AG09309 (cell line): ENCODE measurements at regions not wholly inside any gene's neighbourhood (a gene's known extent, or its start where the extent isn't known, plus 50 kb on each side); places are given as distances from the start of the nearest gene placed in this dataset.
"Not testable (repeated sequence)": the region's sequence is repeated elsewhere in the genome, so short reads cannot be mapped to it uniquely, and the experiment has no call there.

Experiments
- DNase-seq: peaks from one replicate; pipeline ENCODE4 v3.0.0-alpha.2; 2010; ENCODE audit warnings: low read depth
- H3K4me3 ChIP-seq: 2 replicates; pipeline ENCODE4 v1.5.1; 2011; ENCODE audit warnings: mild to moderate bottlenecking, low read depth, low read length, moderate library complexity; ENCODE audit not compliant: control insufficient read depth
- CTCF ChIP-seq: IDR thresholded peaks from 2 replicates; pipeline ENCODE4 v1.5.1; 2011; ENCODE audit warnings: mild to moderate bottlenecking, low read depth, low read length, inconsistent platforms; ENCODE audit not compliant: insufficient read depth, control insufficient read depth; ENCODE audit errors: missing control alignments

DNA sequence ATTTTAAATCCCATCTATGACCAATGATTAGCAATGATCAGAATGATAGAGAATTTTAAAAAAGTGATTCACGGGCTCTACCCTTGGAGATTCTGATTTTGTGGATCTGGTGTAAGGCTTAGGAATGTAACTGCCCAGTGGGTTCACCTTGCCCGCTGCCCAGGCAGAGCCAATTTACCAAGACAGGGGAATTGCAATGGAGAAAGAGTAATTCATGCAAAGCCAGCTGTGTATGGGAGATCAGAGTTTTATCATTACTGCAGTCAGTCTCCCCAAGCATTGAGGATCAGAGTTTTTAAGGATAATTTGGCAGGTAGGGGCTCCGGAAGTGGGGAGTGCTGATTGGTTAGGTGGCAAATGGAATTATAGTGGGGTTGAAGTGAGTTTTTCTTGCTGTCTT, 480.6 kb downstream of the ATP23 start:
- no peak overlapping the region for H3K4me3 ChIP-seq
- DNase-seq = no peak
- no peak for TF ChIP-seq CTCF

GRCh38 chr12:58424735-58425392, 483.5 kb downstream of the ATP23 start:
- TF ChIP-seq CTCF = no peak
- H3K4me3 ChIP-seq = no peak overlapping the region
- DNase-seq = no peak

- TF ChIP-seq CTCF = no peak
- peak; percentile 90 for DNase-seq
- no peak overlapping the region for H3K4me3 ChIP-seq
These were observed 484.4 kb downstream of the ATP23 start for GRCh38 chr12:58425481-58426392.

DNA sequence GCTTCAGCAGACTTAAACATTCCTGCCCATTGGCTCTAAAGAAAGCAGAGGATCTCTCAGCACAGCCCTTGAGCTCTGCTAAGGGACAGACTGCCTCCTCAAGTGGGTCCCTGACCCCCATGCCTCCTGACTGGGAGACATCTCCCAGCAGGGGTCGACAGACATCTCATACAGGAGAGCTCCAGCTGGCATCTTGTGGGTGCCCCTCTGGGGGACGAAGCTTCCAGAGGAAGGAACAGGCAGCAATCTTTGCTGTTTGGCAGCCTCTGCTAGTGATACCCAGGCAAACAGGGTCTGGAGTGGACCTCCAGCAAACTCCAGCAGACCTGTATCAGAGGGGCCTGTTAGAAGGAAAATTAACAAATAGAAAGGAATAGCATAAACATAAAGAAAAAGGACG, 485.1 kb downstream of the ATP23 start:
- not testable (repeated sequence) for H3K4me3 ChIP-seq, DNase-seq

GRCh38 chr12:58433959-58434358, 486.3 kb downstream of the LRIG3 start:
- DNase-seq = no peak

DNA sequence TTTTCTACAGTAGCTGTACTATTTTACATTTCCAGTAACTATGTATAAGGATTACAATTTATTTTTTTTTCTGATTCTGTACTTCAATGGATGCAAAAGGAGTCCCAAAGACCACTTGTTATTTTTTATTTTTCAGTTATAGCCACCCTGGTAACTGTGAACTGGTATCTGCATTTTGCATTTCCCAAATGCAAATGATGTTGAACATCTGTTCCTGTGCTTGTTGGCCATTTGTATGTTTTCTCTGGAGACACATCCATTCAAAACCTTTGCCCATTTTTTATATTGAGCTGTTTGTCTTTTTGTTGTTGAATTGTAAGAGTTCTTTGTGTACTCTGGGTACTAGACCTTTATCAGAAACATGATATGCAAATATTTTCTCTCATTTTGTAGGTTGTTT, 485.6 kb downstream of the LRIG3 start:
- no peak overlapping the region for H3K4me3 ChIP-seq
- no peak for DNase-seq
- TF ChIP-seq CTCF = no peak

More at GRCh38 chr12:58433959-58434358, 486.3 kb downstream of the LRIG3 start:
- TF ChIP-seq CTCF = no peak
- H3K4me3 ChIP-seq = no peak overlapping the region

DNA sequence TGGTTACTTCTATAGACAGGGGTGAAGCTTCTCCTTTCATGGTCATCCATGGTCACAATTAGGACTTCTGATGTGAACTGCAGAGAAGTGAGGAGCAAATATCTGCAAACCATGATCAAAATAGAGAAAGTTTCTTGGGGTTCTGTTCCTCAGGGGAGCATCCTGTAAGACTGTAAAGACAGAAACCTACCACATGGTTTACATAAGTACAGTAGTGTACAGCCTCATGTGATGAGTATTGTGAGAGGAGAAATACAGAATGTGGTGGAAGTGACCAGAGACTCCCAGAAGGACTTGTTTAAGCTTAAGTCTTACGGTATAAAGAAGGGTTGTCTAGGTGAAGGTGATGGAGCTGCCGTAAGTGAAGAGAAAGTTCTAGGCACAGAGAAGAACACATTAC, 484.7 kb downstream of the LRIG3 start:
- H3K4me3 ChIP-seq = no peak overlapping the region
- TF ChIP-seq CTCF = no peak
- no peak for DNase-seq
